NOMO-1 (cell line): ENCODE measurements at regions not wholly inside any gene's neighbourhood (a gene's known extent, or its start where the extent isn't known, plus 50 kb on each side); places are given as distances from the start of the nearest gene placed in this dataset.

Source experiments
- DNase-seq, 2 experiments: peaks; one replicate each; lab custom pipeline; 2025; ENCODE audit not compliant: unreplicated experiment in 2 of 2; lab: John Stamatoyannopoulos, UW

DNA sequence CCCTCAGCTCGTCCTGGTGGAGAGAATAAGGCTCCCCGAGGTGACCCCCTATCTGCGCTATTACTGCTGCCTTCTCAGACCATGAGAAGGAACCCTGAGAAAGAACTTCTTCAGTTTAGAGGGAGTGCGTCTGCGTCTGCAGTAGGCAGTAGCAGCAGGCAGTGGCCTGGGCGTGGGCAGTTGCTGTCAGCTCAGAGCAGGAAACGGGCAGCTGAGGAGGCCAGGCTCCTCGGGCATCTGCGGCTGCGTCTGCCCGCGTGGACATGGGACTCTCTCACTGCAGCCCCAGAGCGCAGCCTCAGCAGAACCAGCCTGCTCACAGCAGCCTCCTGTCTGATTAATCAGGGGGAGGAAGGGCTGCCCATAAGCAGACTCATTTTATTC, 49.8 kb upstream of the FCN1 start:
- DNase-seq = no peak

DNA sequence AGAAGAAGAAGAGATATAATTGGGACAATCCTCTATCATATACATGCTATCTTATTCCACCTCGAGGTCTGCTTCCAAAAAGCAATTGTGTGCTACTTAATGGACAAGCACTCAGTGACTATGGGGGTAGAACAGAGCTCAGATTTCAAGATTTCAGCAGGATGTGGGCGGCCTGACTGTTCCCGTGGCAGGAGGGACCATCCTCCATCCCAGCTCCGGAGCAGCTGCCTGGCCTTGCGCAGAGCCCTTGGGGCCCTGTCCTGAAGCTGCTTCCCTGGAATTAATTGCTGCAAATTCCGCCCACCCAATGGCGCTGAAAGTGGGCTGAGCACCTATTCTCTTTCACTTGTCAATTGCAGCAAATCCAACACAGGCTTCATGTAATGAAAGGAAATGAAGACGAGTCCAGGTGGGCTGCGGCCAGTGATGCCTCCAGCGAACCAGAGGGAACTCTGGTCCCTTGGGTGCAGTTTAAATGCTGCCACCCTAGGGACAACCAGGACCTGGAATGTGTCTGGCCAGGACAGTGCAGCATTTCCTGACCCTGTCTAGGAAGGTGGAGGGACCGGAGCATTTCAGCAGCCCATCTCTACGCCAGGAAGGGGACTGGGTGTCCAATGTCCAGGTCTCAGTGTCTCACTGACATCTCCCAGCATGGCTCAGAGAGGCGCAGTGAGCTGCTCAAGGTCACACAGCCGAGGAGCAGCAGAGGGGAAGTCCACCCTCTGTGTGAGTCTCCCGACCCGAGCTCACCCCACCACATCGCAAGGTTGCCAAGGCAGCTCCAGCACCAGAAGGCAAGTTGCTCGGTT, 50.5 kb upstream of the FCN1 start:
- no peak for DNase-seq

DNA sequence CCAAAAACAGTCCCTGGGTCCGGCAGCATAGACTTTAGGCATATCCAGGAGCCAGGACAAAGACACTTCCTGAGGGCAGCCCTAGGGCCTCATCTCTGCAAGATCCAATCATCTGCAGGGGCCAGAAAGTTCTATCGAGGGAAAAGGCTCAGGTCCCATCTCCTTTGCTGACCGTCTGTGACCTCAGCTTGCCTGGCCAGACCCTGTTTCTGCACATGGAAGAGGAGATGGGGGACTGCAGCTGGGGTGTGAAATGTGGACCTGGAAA, 51.0 kb upstream of the FCN1 start:
- DNase-seq = no peak

DNA sequence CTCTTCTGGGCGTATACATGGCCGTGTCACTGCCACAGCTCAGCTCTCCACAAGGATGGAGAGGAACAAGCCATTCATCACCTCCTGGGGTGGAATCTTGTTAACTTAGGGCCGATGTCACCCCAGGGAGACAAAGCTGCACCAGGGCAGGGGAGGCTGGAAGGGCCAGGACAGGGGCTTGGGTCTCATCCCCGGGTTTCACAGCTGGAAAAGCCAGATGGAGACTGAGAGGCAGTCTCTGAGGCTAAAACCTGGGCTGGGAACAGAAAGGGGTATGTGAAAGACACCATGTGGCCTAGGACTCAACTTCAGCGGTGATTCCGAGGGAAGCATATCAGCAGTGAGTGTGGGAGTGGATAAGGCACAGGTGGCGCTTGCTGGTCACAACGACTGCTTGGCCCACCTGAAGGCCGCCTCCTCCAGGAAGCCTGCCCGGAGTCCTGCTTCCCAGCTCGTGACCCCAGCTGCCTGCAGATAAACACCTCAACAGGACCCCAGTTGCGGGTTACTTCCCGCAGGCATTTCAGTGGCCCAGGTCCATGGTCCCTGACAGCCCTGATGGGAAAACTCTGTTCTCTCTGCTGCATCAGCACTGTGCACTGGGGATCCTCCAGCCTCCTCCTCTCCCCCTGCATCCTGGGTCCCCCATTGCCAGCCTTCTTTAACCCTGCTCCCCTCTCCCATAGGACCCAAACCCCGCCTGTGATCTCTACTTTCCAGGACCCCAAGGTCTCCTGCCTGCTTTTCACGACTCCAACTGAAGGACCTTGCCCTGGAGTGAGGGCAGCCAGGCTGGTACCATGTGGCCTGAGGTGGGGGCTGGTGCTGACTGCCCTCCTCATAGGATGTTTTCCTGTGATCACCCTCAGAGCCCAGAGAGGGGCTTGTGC, 51.7 kb upstream of the FCN1 start:
- DNase-seq = no peak

DNA sequence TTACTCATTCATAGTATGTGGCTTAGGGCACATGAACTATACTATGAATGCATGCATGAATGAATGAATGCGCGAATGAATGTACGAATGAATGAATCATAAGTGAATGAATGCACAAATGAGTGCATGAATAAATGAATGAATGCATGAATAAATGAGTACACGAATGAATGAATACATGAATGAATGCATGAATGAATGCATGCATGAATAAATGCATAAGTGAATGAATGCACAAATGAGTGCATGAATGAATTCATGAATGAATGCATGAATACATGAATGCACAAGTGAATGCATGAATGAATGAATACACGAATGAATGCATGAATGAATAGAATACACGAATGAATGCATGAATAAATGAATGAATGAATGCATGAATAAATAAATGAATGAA, 52.5 kb upstream of the FCN1 start:
- no peak for DNase-seq

DNA sequence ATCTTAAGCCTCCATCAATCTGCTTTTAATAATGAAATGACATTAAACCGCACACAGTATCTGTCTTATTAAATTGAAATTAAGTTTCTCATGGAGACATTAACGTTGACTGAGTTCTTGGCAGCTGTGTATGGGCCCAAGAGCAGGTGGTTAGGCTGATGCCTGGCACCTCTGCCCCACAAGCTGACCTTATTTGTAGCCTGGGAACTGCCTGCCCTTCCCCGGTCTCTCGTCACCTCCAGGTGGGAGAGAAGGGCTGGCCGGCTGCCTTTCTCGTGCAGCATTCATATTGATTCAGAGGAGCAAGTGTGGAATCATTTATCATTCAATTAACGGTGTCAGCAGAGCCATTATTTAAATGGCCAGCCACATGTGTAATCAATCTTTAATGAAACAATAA, 53.0 kb upstream of the FCN1 start:
- DNase-seq = no peak

DNA sequence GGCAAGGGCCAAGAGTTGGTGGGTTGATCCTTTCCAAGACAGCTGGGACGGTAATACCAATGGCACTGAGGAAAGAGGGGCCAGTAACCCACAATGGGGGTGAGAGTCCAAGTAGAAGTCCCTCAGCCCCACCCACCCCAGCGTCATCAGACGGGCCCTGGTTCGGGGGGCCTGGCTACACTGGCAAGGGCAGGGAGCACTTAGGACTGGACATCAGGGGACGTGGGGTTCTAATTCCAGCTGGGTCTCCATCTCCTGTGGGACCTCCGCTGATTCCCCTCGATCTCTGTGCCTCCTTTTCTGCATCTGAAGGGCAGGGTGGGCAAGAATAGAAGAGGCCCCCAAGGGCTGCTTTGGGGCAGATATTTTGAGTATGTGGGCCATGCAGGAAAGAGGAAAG, 53.5 kb upstream of the FCN1 start:
- no peak for DNase-seq

DNA sequence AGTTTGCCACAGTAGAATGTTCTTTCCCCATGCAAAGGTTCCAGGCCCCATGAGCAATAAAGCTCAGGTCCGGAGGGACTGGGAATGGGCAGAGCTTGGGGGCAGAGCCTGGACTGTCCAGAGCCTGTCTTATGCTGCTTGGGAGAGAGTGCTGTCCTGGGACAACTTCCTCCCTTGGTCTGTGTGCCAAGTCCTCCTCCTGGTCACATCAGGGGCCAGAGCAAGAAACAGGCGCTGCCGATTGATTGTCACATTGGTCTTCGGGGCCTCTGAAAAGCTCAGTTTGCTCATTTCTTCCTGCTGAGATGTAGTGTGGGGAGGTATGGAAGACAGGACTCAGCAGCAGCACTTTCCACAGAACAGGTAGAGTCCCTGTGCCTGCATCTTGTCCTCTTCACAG, 54.0 kb upstream of the FCN1 start:
- DNase-seq = no peak

DNA sequence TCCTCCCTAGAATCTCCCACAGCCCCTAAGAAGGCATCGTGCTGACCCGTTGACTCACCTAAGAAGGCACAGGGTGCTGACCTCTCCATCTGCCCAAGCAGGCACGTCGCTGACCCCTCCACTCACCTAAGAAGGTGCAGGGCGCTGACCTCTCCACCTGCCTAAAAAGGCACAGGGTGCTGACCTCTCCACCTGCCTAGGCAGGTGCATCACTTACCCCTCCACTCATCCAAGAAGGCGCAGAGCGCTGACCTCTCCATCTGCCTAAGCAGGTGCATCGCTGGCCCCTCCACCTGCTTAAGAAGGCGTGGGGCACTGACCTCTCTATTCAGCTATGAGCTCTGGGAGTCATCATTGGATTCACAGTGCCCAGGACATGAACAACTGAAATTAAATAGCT, 54.4 kb upstream of the FCN1 start:
- DNase-seq = no peak

DNA sequence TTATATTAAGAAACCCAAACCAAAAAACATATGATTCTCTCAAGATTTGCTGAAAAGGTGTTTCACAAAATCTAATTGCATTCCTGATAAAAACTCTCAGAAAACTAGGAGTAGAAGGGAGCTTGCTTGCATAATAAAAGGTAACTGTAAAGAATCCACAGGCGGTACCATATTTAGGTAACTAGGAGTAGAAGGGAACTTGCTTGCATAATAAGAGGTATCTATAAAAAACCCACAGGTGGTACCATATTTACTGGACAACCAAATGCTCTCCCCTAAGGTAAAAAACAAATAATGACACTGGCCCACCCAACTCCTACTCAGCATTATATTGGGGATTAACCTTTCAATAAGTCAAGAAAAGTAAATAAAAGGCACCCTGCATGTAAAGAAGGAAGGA, 57.5 kb upstream of the FCN1 start:
- no peak for DNase-seq

DNA sequence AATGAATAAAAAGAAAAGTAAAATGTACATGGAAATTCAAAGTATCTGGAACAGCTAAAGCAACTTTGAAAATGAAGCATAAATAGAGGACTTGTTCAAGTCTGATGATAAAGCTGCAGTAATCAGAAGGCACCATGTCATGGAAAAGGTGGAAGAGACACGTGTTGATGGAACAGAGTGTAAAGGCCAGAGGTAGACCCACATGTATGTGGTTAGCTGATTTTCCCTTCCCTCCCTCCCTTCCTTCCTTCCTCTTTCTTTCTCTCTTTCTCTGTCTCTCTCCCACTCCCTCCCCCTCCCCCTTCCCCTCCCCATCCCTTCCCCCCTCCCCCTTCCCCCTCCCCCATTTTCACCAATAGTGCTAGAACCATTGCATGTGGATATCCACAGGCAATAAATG, 58.7 kb upstream of the FCN1 start:
- DNase-seq = no peak

DNA sequence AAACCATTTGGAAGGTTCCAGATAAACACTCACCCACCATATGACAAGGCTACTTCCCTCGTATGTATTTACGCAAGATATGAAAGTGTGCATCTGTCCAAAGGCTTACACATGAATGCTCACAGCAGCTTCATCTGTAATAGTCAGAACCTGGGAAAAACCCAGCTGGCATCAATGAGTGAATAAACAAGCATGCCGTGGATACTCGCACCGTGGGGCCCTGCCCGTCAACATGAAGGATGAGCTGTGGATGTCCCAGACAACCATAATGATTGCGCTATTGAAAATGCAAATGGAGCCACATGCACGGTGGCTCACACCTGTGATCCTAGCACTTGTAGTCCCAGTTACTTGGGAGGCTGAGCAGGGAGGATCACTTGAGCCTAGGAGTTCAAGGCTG, 60.6 kb upstream of the FCN1 start:
- DNase-seq = no peak

DNA sequence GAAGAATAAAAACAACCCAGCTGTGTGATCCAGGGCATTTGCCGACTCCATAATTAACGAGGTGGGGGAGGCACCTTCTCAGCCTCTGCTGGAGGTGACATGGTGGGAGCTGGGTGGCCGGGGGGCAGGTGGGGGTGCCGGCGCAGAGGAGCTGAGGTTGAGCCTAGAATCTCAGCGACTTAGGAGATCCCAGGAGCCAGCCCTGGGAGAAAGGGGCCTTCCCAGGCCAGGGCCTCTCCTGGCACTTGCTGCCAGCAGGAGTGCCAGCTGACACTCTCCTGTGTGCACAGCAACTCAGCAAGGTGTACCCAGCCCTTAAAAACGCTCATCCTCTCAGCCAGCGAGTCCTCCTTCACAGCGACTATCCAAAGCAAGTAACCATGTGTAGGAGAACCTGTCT, 62.8 kb upstream of the FCN1 start:
- no peak for DNase-seq

DNA sequence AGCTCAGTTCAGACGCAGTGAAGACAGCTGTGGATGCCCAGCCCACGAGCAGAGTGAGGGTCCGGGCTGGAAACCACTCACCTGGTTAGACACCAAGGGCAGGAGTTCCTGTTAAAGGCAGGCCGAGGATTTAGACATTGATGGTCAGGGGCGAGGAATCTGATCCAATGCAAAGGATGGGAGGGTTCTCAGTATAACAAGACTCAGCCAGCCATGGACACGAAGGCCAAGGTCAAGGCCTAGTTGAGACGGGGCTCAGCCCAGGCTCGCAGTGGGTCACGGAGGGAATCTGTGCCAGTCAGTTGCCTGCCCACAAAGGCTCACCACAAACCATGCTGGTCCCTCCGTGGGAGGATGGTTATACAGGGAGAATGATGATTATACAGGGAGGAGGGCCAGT, 63.3 kb upstream of the FCN1 start:
- DNase-seq = no peak

DNA sequence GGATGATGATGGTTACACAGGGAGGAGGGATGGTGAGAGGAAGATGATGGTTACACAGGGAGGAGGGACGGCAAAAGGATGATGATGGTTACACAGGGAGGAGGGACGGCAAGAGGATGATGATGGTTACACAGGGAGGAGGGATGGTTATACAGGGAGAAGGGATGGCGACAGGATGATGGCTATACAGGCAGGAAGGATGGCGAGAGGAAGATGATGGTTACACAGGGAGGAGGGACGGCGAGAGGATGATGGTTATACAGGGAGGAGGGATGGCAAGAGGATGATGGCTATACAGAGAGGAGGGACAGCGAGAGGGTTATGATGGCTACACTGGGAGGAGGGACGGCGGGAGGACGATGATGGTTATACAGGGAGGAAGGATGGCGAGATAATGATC, 64.1 kb upstream of the FCN1 start:
- DNase-seq = no peak

DNA sequence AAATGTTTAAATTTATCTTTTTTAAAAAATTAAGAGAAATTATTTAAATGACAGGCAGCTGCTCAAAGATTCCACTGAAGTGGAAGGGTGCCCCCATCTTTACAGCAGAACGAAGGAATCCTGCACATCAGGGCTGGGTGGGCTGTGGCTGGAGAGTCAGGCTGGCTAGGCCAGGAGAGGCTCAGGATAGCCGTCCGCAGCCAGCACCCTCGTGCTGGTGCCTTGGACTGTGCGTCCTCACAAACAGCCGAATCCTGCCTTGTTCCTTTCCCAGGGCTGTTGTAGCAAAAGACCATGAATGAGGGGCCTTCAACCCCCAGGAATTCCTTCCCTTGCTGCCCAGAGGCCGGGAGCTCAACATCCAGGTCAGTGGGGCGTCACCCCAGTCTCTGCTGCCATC, 64.6 kb upstream of the FCN1 start:
- no peak for DNase-seq

DNA sequence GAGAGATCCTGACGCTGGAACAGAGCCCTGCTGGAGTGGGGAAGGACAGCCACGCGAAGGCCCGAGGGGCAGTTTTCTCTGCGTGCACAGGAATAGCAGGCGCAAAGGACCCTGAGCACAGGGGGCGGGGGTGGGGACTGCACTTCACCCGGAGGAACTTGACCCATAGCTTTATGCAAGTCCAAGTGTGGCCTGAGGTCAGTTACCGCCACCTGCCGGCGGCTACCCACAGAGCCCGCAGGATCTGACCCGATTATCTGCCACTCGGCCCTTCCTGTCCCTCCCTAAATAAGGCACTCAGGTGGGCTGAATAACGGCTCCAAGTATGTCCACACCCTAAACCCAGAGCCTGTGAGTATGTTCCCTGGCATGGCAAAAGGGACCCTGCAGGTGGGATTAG, 65.4 kb upstream of the FCN1 start:
- DNase-seq = peak; percentile 34 to 35

DNA sequence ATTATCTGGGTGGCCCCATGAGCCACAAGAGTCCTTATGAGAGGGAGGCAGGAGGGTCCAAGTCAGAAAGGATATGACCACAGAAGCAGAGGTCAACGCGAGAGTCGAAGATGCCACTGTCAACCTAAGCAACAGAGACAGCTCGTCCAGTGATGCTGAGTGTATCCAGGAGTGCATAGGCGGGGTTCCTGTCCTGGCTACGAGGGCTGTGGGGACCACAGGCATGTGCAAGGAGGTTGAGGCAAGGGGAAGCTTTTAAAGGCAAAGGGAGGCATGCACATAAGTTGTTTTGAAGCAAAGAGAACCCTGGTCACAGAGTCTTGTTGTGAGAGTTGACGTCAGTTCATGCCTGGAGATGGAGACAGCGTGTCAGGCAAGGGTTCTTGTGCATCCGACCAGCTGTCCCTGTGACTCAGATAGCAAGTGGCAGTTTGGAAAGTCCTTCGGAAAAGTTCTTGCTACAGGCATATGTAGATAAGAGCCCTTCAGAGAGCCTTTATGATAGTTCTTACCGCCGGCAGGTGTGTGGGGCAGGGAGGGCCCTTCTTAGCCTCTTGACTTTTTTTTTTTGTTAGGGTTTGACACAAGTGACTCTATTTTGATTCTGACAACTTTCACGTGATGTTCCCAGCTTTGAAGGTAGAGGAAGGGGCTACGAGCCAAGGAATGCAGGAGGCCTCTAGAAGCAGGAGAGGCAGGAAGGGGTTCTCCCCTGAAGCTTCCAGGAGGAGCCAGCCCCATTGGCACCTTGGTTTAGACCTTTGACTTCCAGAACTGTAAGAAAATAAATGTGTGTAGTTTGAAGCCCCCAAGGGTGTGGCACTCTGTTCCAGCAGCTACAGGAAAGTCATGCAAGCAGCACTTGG, 66.0 kb upstream of the FCN1 start:
- no peak for DNase-seq

DNA sequence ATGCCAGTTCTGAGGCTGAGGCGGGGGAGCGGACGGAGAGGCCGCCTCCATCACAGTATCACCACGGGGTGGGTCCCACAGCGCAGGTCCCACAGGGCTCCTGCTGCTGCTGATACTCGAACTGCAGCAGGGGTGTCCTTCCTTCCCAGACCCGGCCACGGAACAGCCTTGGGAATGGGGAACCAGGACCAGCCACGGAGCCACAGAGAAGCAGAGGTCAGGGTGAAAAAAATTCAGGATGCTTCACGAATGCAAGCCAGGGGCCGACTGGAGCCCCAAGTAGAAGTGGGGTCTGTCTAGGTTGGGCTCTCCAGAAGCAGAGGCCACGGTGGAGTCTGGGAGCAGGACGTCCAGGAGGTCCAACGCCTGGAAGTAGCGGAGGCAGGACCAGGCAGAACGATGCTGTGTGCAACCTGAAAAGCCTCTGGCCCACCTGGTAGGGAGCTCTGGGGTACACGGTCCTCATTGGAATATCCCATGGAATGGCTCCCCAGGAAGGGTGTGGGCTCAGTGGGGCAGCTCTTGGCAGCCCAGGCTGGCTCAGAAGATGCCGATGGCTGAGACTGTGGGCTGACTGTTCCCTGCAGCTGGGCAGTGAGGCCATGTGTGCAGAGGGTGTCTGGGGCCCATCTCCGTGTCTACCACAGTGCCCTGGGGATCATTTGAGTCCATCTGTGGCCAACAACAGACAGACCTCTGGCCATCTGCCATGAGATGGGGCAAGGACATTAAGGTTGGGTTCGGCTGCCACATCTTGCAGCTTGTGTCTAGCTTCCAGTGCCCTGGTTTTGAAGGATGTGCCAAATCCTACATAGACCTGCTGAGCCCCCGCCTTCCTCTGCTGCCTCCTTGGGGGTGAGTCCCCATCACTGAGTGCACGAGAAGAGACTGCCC, 66.9 kb upstream of the FCN1 start:
- no peak for DNase-seq

DNA sequence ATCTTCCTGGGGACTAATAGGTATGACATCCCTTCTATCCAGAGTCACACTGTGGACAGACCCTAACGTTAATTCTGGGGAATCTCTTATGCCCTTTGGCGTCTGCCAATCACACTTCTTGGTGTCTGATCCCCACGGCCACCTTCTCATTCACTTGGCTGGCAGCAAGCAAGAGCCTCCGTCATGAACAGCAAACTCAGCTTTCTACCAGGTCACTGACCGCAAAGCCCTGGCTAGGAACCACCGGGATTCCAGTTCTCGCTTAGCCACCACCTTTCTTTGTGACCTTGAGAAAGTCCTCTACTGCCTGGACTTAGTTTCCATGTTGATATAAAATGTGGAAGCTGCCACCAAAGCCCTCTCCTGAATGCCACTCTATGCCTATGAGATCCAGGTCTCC, 67.7 kb upstream of the FCN1 start:
- DNase-seq = no peak

DNA sequence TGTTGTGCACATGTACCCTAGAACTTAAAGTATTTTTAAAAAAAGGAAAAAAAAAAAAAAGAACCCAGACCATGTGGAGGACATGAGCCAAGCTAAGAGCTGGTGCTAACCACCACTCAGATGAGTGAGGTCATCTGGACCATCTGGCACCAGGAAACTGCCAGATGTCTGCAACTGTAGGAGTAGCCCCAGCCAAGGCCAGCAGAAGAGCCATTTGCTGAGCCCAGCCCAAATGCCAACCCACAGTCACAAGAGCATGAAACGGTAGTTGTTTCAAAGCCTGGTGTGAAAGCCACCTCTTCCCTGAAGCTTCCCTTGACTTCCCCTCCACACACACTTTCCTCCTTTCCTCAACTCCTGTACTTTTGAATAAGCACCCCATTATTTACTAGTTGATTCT, 69.2 kb upstream of the FCN1 start:
- no peak for DNase-seq
